GM20000 (cell line): ENCODE measurements at regions not wholly inside any gene's neighbourhood (a gene's known extent, or its start where the extent isn't known, plus 50 kb on each side); places are given as distances from the start of the nearest gene placed in this dataset.

Source experiments
- DNase-seq: peaks from one replicate; pipeline ENCODE4 v3.0.0; 2012; ENCODE audit warnings: low spot score
- CTCF ChIP-seq: IDR thresholded peaks from 2 replicates; pipeline ENCODE4 v1.5.1; 2012; ENCODE audit warnings: mild to moderate bottlenecking, control low read depth; ENCODE audit errors: extremely low read depth, missing control alignments

GRCh38 chr5:174426851-174427250 lies 297.5 kb upstream of the MSX2 start:
- TF ChIP-seq CTCF: no peak
- DNase-seq: no peak

GRCh38 chr5:174427304-174427703 lies 297.1 kb upstream of the MSX2 start:
- no peak for DNase-seq
- TF ChIP-seq CTCF: no peak

- no peak for DNase-seq
- no peak for TF ChIP-seq CTCF
Measured at GRCh38 chr5:174428895-174429294, 295.5 kb upstream of the MSX2 start.

- DNase-seq: no peak
- no peak for TF ChIP-seq CTCF
Measured at GRCh38 chr5:174430940-174431339, 293.4 kb upstream of the MSX2 start.

GRCh38 chr5:174431504-174431903 lies 292.9 kb upstream of the MSX2 start:
- no peak for DNase-seq
- TF ChIP-seq CTCF: no peak

- no peak for TF ChIP-seq CTCF
- no peak for DNase-seq
Measured at GRCh38 chr5:174433098-174433497, 291.3 kb upstream of the MSX2 start.

GRCh38 chr5:174436750-174437149 lies 287.6 kb upstream of the MSX2 start:
- no peak for DNase-seq
- no peak for TF ChIP-seq CTCF
